GM21723 (cell line): ENCODE measurements at regions not wholly inside any gene's neighbourhood (a gene's known extent, or its start where the extent isn't known, plus 50 kb on each side); places are given as distances from the start of the nearest gene placed in this dataset.

ENCODE experiments used
- ATAC-seq: cut with Tn5 transposase; IDR thresholded peaks from one replicate; pipeline ENCODE4 v1.9.1; 2021; ENCODE audit warnings: mild to moderate bottlenecking, moderate library complexity; ENCODE audit not compliant: unreplicated experiment

- ATAC-seq = no peak
These were observed 973.1 kb downstream of the TMEM182 start for GRCh38 chr2:103734911-103735310.

DNA sequence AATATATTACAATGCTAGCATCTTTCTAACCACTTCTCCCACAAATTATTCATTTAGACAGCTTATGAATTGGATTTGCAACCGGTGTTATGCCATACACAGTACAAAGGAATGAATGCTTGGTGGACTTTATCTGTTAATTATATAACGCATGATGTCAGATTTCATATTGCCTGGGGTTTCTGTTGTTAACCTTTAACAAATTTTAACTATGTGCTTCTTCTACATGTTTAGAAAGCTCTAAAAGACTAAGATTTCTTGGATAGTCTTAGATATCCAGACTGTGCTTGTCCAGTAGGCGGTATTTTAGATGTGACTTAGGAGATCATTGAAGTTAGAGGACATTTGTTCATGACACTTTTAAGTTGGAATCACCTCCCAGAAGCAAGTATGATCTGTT is 976.3 kb downstream of the TMEM182 start:
- no peak for ATAC-seq

GRCh38 chr2:103738606-103739005 is 976.8 kb downstream of the TMEM182 start:
- ATAC-seq = no peak

DNA sequence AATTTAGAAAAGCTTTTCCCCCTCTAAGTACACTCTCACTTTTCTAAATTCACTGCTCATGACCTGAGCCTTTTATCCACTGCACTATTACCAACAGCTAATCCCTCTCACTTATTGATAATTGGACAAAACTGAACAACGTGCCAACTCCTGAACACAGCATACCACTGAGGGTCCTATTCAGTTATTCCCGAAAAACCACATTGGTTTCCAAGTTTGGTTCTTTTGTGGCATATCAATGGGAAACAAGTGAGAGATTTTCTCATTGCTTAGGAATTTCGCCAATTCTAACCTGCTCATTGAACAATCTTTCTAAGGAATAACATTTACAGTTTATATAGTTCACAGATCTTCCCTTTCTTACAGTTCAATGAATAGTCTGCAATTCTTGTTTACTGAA is 977.4 kb downstream of the TMEM182 start:
- ATAC-seq = no peak

DNA sequence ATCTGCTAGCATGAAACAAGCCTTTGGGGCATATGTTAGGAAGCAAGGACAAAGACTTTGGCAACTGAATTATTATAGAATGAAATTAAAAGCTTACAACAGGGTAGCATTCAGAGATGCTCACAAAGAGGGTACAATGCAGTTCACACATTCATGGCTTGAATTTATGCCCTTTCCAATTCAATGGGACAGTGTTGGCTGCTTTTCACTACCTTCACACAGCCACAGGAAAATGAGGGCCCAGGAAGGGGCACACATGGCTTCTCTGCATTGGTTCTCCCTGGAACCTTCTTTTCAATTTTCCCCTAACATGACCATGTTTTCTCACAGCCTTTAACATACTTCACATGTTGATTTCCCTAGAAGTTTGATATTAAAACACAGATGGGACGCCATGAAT is 978.1 kb downstream of the TMEM182 start:
- ATAC-seq = no peak

GRCh38 chr2:103740631-103741030 is 978.8 kb downstream of the TMEM182 start:
- ATAC-seq = no peak

GRCh38 chr2:103743195-103743594 is 981.4 kb downstream of the TMEM182 start:
- ATAC-seq = no peak

GRCh38 chr2:103754530-103754929 is 992.7 kb downstream of the TMEM182 start:
- no peak for ATAC-seq

- no peak for ATAC-seq
These were observed 1012.1 kb downstream of the TMEM182 start for GRCh38 chr2:103773884-103774283.

- no peak for ATAC-seq
These were observed 1018.4 kb downstream of the TMEM182 start for GRCh38 chr2:103780088-103780702.

- no peak for ATAC-seq
These were observed 1019.5 kb downstream of the TMEM182 start for GRCh38 chr2:103781313-103781712.

DNA sequence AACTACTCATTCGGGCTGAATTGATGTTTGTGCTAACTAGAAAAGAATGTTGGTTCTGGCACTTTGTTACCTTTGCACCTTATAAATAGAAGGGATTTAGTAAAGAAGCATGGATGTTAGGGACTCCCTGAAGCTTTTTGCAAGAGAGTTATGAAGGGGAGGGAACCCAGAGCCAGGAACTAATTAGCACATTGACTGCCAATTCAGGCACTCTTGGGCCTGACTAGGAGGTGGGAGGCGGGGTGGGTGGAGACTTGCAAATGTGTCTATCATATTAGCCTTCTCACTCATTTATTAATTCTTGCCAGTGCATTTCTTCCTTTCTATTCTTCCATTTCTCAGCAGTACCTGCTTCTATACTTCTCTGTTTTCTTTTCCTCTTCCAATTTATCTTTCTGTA is 1022.4 kb downstream of the TMEM182 start:
- ATAC-seq = no peak

DNA sequence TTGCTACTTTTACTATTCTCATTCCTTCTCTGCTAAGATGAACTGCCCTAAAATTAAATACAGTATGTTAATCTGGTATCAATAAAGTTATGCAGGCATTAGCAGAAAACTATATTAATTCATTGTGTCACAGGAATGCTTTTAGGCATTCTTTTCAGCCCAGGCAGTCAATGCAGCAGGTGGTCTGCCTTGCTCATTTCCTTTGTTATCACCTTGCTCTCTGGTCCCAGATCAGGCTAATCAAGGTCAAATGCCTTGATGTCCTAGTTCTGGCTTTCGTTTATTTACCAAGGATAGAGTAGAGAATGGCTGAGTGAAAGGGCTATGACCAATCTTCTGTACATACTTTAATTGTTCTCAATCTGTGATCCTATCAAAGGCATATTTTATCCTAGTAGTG is 1023.6 kb downstream of the TMEM182 start:
- no peak for ATAC-seq

GRCh38 chr2:103785956-103786355 is 1024.1 kb downstream of the TMEM182 start:
- ATAC-seq = no peak

DNA sequence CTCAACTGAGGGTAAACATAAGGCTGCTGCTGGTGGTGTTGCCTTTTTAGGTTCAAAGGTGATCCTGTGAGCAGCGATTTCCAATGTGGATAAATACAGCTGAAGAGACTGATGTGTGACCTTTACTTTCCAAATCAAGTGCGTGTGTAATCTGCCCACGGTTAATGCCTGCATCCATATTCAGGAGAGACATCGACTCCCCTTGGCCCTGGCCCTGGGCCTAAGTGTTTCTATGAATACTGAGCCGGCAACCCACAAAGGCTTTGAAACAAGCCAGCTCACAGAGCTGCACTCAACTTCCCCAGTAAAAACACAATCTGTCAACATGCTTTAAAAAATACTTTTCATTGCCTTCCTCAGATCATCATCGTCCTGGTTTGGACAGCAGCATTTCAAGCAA is 1026.6 kb downstream of the TMEM182 start:
- ATAC-seq = no peak

- ATAC-seq = no peak
These were observed 1027.1 kb downstream of the TMEM182 start for GRCh38 chr2:103788951-103789350.

DNA sequence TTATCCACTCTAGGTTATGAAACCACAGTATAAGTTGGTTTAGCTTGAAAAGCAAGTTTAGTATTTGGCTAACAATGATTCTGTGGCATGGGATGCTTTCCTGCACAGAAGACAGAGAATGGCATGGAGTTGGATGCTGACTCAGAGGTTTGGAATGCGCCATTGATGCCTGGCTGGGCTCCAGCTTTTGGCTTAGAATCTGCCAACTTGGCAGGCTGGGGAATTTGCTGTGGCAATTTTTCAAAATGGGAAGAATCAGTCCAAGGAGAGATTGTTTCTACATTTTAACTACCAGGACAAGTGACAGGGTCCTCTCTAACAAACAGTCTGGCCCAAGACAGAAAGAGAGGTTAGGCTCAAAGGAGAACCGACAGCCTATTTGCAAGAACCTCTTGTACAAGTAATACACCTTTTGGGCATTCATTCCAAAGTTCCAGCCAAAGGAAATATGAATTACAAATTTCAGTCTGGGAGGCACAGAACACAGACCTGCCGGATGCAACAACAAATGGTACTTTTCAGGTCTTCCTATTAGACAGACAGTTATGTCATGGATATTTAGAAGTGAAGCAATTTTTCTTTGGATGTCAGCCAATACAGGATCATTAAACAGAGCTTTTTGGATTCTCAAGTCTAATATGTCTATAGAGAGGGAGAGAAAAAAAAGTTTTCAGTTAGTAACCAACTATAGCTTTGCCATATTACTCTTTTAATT is 1027.7 kb downstream of the TMEM182 start:
- ATAC-seq = no peak

DNA sequence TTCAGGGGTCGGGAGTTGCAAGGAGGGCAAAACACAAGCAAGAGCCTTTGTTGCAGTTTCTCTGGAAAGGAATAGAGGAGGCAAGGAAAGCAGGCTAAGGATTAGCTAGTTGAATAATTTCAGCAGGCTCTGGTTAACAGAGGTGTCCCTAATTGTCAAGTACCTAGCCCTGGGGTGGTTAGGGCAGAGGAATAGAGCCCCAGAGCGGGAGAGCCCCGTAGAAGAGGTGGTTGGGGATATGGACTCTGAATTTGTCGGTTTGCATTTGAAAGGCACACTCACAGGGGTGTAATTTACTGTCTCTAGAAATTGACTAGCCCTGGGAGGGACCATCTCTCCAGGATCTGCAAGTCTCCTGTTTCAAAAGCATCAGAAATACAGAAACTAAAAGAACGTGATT is 1030.2 kb downstream of the TMEM182 start:
- no peak for ATAC-seq

GRCh38 chr2:103798291-103798690 is 1036.5 kb downstream of the TMEM182 start:
- no peak for ATAC-seq

GRCh38 chr2:103804013-103804412 is 1042.2 kb downstream of the TMEM182 start:
- no peak for ATAC-seq

DNA sequence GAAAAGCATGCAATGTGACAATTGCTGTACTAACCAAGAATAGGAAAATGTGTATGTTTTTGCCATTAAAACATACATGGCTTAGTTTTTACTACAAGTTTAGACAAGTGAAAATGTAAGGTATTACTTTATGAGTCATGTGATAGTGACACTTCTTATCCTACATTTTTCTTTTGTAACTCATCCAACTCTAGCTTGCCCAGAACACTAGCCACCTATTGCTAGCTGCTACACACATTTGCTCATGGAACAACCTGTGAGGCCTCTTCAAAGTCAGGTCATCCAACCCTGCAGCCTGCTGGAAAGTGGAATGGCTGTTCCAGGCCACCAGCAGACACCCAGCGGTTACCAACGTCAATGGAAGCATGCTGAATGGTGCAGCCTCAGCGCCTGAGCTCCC is 1043.9 kb downstream of the TMEM182 start:
- ATAC-seq = no peak

- ATAC-seq = no peak
These were observed 1045.1 kb upstream of the POU3F3 start for GRCh38 chr2:103808814-103809213.

DNA sequence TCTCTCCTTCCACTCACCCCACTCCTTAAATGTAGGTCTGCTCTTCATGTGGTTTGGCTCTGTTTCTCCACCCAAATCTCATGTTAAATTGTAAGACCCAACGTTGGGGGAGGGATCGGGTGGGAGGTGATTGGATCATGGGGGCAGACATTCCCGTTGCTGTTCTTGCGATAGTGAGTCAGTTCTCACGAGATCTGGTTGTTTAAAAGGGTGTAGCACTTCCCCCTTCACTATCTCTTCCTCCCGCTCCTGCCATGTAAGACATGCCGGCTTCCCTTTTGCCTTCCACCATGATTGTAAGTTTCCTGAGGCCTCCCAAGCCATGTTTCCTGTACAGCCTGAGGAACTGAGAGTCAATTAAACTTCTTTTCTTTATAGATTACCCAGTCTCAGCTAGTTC is 1044.5 kb upstream of the POU3F3 start:
- ATAC-seq = no peak
